Renal cortex interstitium (tissue), 11 donors: ENCODE measurements at regions not wholly inside any gene's neighbourhood (a gene's known extent, or its start where the extent isn't known, plus 50 kb on each side); places are given as distances from the start of the nearest gene placed in this dataset.

Experiments used
- DNase-seq, 11 donors: peaks; one replicate each; pipeline ENCODE4 v3.0.0-alpha.2; 2013; ENCODE audit warnings: low read depth in 9 of 11, low spot score in 4 of 11; ENCODE audit errors: extremely low read depth in 1 of 11

DNA sequence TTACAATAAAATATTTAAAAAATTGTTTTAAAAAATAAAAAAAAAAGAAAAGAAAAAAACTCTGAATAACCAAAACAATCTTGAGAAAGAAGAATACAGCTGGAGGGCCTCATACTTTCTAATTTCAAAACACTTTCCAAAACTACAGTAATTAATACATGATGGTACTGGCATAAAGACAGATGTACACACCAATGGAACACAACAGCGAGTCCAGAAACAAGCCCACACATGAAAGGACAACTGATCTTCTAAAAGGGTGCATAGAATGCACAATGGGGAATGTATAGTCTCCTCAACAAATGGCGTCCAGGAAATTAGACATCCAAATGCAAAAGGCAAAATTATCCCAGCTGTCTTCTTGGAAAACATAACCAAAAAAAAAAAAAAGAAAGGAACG is 99.6 kb downstream of the LURAP1L start:
- no peak for DNase-seq

- DNase-seq, result no peak
Observed at GRCh38 chr9:12875191-12875590, 100.4 kb downstream of the LURAP1L start.

GRCh38 chr9:12876872-12877271 is 102.1 kb downstream of the LURAP1L start:
- DNase-seq, result no peak

DNA sequence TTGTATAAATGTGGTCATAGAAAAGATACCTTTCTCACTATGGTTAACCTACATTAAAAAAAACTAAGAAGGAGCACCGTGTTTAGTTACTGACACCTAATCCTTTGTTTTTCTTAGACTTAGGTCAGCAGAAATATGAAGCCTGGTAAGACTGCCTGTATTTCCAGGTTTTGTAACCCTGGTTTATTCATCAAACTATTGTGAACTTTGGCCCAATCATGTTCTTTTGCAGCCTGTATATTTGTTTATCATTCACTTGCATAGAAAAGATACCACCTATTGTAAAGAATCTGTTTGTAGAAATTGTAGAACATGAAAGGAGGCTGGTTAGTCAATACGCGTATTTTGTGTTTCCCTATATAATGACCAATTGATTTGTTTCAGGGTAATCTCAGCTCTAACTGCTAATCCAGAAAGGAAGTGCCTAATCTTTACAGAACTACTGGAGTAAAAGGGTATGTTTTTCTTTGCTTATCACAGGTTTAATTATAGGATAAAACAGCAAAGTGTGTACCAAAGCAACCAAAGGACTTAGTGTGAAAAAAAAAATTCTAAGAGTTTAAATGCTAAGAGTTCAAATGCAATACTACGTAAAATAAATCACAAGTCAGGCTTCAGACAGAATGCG is 103.6 kb downstream of the LURAP1L start:
- no peak for DNase-seq

DNA sequence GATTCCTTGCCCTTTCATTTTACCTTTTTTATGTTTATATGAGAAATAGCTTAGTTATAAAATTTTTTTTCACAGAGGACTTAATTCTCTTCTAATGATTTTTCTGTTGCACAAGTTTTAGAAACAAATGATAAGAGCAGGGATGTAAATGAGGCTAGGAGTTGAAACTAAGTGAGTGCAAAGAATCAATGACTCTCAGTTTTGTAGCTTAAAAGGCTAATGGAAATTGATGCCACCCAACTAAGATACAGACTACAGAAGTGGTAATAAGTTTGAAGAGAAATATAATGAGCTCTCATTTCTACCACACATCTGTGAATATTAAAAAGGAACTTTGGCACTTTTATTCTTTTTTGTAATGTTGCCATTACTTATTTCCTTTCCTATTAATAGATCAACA is 105.1 kb downstream of the LURAP1L start:
- DNase-seq, result no peak

DNA sequence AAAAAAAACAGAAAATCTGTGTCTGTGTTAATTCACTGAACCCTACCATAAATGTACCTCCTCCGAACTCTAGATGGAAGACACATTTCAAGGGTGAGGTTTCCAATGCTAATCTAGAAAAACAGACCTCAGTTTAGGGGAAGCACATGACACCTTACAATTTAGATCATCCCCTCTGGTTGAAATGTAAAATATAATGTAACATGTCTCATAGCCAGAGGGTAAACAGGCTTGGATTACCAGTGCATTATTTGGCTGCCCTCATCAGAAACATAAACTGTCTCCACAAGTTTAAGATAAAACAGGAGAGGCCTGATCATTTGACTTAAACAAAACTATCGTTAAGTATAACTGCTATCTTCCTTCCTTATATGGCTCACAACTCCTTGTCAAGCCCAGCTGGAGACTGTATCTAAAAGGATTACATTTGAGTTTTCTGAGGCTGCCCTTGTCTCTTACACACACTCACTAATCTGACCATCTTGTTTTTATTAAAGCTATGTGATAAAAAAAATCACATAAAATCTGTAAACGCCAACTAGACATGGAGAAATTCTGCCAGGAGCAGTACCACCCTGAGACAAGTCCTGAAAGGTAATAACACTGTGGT is 105.7 kb downstream of the LURAP1L start:
- no peak for DNase-seq

DNA sequence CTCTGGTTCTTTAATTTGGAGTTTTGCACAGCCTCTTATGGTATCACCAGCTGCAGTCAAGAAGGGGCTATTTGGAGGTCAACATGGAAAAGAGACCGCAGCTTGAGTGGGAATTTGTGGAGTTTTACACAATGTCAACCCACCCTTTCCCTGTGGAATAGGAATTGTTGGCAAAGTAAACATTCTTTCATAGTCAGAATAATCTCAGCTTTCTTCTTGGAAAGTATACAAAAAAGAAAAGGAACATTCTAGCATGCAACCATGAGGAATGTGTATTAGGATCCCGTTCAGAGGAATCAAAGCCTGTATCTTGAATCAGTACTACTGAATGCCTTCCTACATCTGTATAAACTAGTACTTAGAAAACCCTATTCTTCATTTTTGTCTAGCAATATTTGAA is 107.6 kb downstream of the LURAP1L start:
- DNase-seq, result no peak

GRCh38 chr9:12884736-12885395 is 110.0 kb downstream of the LURAP1L start:
- no peak for DNase-seq

GRCh38 chr9:12889402-12890106 is 114.7 kb downstream of the LURAP1L start:
- DNase-seq, result no peak

DNA sequence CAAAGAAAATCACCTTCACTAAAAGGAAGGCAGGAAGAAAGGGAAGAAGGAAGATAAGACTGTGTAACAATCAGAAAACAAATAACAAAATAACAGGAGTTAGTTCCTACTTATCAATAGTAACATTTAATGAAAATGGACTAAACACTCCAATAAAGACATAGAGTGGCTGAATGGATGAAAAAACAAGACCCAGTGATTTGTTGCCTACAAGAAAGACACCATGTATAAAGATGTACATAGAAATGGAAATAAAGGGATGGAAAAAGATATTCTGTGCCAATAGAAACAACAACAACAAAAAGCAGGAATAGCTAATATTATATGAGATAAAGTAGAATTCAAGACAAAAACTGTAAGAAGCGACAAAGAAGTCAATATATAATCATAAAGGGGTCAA is 116.8 kb downstream of the LURAP1L start:
- no peak for DNase-seq

DNA sequence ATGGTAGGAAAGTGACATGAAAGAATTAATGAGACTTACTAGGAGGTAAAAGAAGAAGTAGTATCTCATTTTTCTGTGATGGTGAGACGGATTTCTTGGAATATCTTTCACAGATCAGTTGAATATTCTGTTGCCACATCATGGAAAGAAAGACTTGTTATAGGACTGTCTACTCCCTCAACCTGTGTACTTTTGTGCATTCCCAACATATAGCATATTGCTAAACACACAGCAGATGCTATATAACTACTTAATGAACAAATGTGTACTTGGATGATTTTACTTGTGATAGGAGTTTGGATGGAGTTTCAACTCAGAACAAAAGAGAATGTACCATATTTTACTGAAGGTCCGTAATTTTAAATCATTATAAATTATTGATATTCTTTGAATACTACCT is 128.5 kb downstream of the LURAP1L start:
- no peak for DNase-seq

DNA sequence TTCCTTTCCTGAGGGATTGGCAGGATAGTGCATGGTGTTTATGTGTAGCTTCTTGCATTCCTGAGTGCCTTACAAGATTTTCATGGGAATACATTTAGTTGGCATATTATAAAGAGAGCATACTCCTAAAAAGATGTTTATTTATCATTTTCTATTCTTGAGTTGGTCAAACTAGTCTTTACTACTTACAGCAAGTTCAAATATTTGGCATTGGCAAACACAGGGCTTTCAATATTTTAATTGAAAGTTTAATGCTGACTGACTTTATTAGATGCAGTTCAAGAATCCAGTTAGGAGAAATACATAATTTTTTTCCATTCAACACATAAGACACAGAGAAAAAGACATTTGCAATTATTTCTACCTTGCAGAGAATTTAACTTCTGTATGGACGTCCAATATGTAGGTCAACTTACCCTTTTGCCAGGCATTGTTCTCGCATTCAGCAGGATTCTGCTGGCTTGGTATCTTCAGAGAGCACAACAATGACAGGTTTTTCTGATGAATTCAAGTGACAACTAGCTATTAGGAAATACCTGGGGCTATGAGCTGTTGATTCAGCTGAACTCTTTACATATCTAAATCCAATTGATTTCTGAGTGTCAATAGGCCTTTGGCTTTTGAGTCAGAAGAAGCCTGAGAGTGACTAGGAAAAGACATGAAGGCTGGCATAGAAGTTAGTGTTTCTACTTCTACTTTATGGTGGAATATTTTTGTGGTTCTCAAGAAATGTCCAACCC is 129.6 kb downstream of the LURAP1L start:
- no peak for DNase-seq

GRCh38 chr9:12906646-12907045 is 131.8 kb downstream of the LURAP1L start:
- no peak for DNase-seq

GRCh38 chr9:12908895-12909294 is 134.1 kb downstream of the LURAP1L start:
- no peak for DNase-seq

DNA sequence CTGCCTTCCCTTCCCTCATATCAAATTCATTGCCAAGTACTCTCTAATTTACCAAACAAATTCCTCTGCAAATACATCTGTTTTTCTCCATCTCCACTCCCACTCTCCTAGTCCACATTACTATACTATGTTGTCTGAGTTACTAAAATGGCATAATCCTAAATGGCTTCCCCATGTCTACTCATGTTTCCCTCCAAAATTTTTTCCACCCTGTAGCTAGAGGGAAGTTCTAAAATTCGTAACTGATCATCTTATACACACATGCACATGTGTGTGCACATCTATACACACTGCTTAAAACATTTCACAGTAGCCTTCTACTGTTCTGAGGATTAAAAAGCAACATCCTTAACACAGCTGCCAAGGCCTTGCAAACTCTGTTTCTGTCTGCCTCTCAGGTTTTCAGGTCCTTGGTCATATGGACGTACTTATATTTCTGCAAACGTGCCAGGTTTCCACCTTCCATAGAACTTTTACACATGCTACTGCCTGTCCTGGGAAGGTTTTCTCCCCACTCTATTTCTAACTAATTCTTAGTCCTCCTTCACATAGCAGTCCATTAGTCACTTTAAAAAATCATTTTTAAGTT is 140.6 kb downstream of the LURAP1L start:
- DNase-seq, result no peak

- DNase-seq, result no peak
Observed at GRCh38 chr9:12916042-12916441, 141.2 kb downstream of the LURAP1L start.

- no peak for DNase-seq
Observed at GRCh38 chr9:12920437-12920836, 145.6 kb downstream of the LURAP1L start.

DNA sequence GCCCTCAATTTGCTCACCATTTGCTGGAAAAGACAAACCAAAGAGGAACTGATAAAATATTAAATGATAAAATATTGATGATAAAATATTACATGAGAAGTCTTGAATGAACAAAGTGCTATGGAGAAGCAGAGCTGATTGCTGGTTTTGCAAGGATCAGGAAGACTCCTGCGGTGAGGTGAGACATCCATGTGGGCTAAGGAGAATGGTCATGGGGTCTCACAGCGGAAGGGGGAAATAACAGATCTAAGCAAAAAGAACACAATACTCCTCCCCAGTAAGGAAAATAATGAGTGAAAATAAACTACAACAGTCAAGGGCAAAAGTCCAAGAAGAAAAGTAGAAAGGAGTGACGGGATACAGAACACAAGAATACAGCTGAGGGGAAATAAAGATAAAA is 146.8 kb downstream of the LURAP1L start:
- no peak for DNase-seq

DNA sequence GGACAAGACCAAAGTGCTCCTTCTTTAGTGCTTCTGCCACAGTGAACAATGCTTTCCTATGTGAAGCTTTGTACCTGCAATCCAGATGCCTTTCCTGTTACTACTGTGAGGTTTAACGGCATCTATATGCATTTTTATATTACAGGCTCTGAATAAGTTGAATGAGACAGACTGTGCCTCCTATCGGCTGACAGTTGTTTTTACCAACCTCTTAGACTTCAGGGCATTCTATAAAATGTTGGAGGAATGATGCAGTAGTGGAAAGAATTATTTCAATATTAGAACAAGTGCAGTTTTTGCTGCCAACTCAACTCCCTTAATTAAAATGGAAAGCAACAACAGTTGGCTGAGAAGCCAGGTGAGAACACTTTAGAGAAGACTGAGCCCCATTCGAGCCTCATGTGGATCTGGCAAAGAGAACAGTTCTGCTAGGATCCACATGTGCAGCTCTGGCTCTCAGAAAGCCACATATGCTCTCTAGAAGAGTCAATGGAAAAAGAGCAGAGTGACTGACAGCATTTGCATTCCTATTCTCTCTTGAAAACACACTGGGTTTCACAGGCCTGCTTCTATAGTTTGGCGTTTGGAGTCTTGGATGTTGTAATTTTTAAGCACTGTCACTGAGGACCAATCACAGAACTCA is 147.5 kb downstream of the LURAP1L start:
- no peak for DNase-seq
